ENCODE measurements at regions not wholly inside any gene's neighbourhood (a gene's known extent, or its start where the extent isn't known, plus 50 kb on each side); places are given as distances from the start of the nearest gene placed in this dataset.

GRCh38 chr11:92313784-92314183 is 89.2 kb downstream of the FAT3 start:
- H3K27ac ChIP-seq (ENCODE audit: extremely low read length, insufficient read depth, low read length): no peak overlapping the region
- H3K4me2 ChIP-seq (ENCODE audit: low read depth, low read length): no peak overlapping the region
- DNase-seq (ENCODE audit: low spot score): no peak
- H3K4me1 ChIP-seq (ENCODE audit: insufficient read depth, low read length): no peaks in the 10 kb centered on the region
- no peak for TF ChIP-seq ZNF180 (CRISPR knock-in tag; IDR thresholded peaks at IDR 0.05; ENCODE audit: borderline replicate concordance, low read depth)
- TF ChIP-seq CEBPG (CRISPR knock-in tag; IDR thresholded peaks at IDR 0.05): no peak
- TF ChIP-seq ZC3H4 (CRISPR knock-in tag; IDR thresholded peaks at IDR 0.05; ENCODE audit: borderline replicate concordance): no peak
- TF ChIP-seq ZNF761 (CRISPR knock-in tag; conservative IDR thresholded peaks at IDR 0.05): no peak
- no peak for TF ChIP-seq RBFOX2 (IDR thresholded peaks at IDR 0.05; ENCODE audit: low read depth, low read length)
- no peak for TF ChIP-seq ELF1 (CRISPR knock-in tag; IDR thresholded peaks at IDR 0.05)
- TF ChIP-seq BRD4 (CRISPR knock-in tag; IDR thresholded peaks at IDR 0.05): no peak
- no peak for TF ChIP-seq ZMYM4 (CRISPR knock-in tag; IDR thresholded peaks at IDR 0.05)
- TF ChIP-seq, protein P1, sequence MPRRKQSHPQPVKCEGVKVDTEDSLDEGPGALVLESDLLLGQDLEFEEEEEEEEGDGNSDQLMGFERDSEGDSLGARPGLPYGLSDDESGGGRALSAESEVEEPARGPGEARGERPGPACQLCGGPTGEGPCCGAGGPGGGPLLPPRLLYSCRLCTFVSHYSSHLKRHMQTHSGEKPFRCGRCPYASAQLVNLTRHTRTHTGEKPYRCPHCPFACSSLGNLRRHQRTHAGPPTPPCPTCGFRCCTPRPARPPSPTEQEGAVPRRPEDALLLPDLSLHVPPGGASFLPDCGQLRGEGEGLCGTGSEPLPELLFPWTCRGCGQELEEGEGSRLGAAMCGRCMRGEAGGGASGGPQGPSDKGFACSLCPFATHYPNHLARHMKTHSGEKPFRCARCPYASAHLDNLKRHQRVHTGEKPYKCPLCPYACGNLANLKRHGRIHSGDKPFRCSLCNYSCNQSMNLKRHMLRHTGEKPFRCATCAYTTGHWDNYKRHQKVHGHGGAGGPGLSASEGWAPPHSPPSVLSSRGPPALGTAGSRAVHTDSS (CRISPR knock-in tag; conservative IDR thresholded peaks at IDR 0.05): no peak
- no peak for TF ChIP-seq RNF219 (CRISPR knock-in tag; IDR thresholded peaks at IDR 0.05)
- TF ChIP-seq, protein P2, sequence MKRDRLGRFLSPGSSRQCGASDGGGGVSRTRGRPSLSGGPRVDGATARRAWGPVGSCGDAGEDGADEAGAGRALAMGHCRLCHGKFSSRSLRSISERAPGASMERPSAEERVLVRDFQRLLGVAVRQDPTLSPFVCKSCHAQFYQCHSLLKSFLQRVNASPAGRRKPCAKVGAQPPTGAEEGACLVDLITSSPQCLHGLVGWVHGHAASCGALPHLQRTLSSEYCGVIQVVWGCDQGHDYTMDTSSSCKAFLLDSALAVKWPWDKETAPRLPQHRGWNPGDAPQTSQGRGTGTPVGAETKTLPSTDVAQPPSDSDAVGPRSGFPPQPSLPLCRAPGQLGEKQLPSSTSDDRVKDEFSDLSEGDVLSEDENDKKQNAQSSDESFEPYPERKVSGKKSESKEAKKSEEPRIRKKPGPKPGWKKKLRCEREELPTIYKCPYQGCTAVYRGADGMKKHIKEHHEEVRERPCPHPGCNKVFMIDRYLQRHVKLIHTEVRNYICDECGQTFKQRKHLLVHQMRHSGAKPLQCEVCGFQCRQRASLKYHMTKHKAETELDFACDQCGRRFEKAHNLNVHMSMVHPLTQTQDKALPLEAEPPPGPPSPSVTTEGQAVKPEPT (CRISPR knock-in tag; IDR thresholded peaks at IDR 0.05; ENCODE audit: low read depth): no peak
- no peak for TF ChIP-seq NR2F2 (IDR thresholded peaks at IDR 0.05; ENCODE audit: borderline replicate concordance, low read depth)
- TF ChIP-seq SKIL (CRISPR knock-in tag; IDR thresholded peaks at IDR 0.05; ENCODE audit: borderline replicate concordance): no peak
- no peak for TF ChIP-seq ESRRA (CRISPR knock-in tag; IDR thresholded peaks at IDR 0.05; ENCODE audit: low read depth)
- no peaks in the 10 kb centered on the region for H4K20me1 ChIP-seq (ENCODE audit: insufficient read depth, low read length)
- no peak for FAIRE-seq
- H3K9me3 ChIP-seq (ENCODE audit: low read length): no peaks in the 10 kb centered on the region
- no TSS peak for BruUV-seq (replicated peaks)
- H2AFZ ChIP-seq (ENCODE audit: low read length): no peak overlapping the region
- no peak overlapping the region for H3K9ac ChIP-seq (ENCODE audit: insufficient read depth, low read depth, low read length)
- intact Hi-C loops (cut with micrococcal nuclease; ENCODE audit: unreplicated experiment) (no loop called here), in situ Hi-C loops (cut with HindIII; ENCODE audit: extremely low pct_ligation_motif_present, low pct_unique_long_range_greater_than_20kb) (no loop called here)
- no peaks in the 10 kb centered on the region for H3K36me3 ChIP-seq (replicated peaks in 1 of 2; ENCODE audit: control insufficient read depth in 1 of 2, insufficient read depth in 2 of 2, low read length in 2 of 2)
- H3K27me3 ChIP-seq (ENCODE audit: control insufficient read depth in 1 of 2, insufficient read depth in 2 of 2, low read length in 2 of 2): no peaks in the 10 kb centered on the region
- POLR2A ChIA-PET: no interaction called here
- WGBS (ENCODE audit: low lambda C conversion rate): 43% methylated on average over 5 of the region's 5 CpGs
- no peaks in the 10 kb centered on the region for H3K79me2 ChIP-seq (ENCODE audit: insufficient read depth, low read length)
- no peak overlapping the region for H3K4me3 ChIP-seq (replicated peaks in 1 of 3; ENCODE audit: insufficient read depth in 1 of 3, low read depth in 2 of 3, low read length in 3 of 3)
- CTCF ChIA-PET (ENCODE audit: low intra/inter-chr PET ratio, low total read pairs): no interaction called here
- no peak for ATAC-seq
